ENCODE measurements at regions not wholly inside any gene's neighbourhood (a gene's known extent, or its start where the extent isn't known, plus 50 kb on each side); places are given as distances from the start of the nearest gene placed in this dataset.
"Not testable (repeated sequence)": the region's sequence is repeated elsewhere in the genome, so short reads cannot be mapped to it uniquely, and the experiment has no call there.

GRCh38 chr2:95765925-95766910 is 174.4 kb downstream of the TRIM43 start:
- not testable (repeated sequence) for DNase-seq (ENCODE audit: low spot score)

- not testable (repeated sequence) for DNase-seq (ENCODE audit: low spot score)
These were observed 175.7 kb downstream of the TRIM43 start for GRCh38 chr2:95767531-95767930.

- not testable (repeated sequence) for DNase-seq (ENCODE audit: low spot score)
These were observed 176.1 kb downstream of the TRIM43 start for GRCh38 chr2:95767950-95768349.

- DNase-seq (ENCODE audit: low spot score), result not testable (repeated sequence)
These were observed 177.5 kb downstream of the TRIM43 start for GRCh38 chr2:95769256-95769655.

- not testable (repeated sequence) for DNase-seq (ENCODE audit: low spot score)
These were observed 178.9 kb downstream of the TRIM43 start for GRCh38 chr2:95770726-95771125.

- not testable (repeated sequence) for DNase-seq (ENCODE audit: low spot score)
These were observed 182.8 kb downstream of the TRIM43 start for GRCh38 chr2:95774322-95775192.

GRCh38 chr2:95775193-95775531 is 183.4 kb downstream of the TRIM43 start:
- not testable (repeated sequence) for DNase-seq (ENCODE audit: low spot score)
